Upper lobe of left lung (tissue), 4 donors: ENCODE measurements at regions not wholly inside any gene's neighbourhood (a gene's known extent, or its start where the extent isn't known, plus 50 kb on each side); places are given as distances from the start of the nearest gene placed in this dataset.
A peak's percentile ranks its signal among the peaks of the same experiment; 100 is the strongest.

ENCODE experiments used
- EP300 ChIP-seq, 4 donors: sonication (generic); formaldehyde crosslinking; IDR thresholded peaks; one replicate each; pipeline ENCODE4 v1.5.1; 2017; ENCODE audit warnings: antibody characterized with exemption in 4 of 4, control low read depth in 2 of 4
- POLR2A ChIP-seq, 4 donors: fragments of 450-650 bp; IDR thresholded peaks; one replicate each; pipeline ENCODE4 v1.5.1; 2016 to 2017; ENCODE audit warnings: antibody characterized with exemption in 4 of 4, mild to moderate bottlenecking in 2 of 4
- POLR2AphosphoS5 ChIP-seq, 2 donors: sonication (generic); formaldehyde crosslinking; IDR thresholded peaks; one replicate each; pipeline ENCODE4 v1.5.1; 2017; ENCODE audit warnings: antibody characterized with exemption in 2 of 2
- TF ChIP-seq, protein P1 (sequence below), 6 experiments: fragments of 450-650 bp in 4 of 6; fragments of 200-600 bp in 2 of 6; sonication (generic) in 2 of 6; IDR thresholded peaks; one replicate each; pipeline ENCODE4 v1.5.1; 2016 to 2019; ENCODE audit warnings: antibody characterized with exemption in 6 of 6

DNA sequence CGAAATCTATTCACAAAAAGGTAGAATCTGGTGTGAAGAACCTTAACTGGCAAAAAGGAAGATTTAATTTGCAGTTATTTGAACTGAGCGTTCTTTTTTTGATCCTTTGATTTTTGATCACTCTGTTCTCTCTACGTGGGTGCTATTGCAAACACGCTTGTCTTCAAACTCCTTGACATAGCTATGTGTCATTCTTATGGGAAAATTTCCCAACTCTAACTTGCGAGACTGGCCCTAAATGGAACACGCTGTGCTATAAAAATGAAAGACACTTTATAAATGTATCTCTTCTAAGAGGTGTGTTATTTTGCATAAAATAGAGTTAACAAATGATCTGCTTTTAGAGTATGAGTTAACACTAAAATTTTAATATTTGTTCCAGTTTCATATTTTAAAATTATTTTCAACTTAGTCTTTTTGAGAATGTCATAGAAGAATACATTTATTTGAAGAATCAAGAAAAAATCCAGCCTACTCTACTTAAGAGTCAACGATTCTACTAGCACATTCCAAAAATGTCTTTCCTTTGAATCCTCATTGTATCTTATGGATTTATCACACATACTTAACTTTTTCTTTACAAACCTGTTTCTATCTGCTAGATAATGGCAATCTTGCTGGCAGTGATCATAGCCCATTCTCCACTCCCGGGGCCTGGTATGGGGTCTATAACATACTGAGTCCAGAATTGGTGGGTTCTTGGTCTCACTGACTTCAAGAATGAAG lies 610.0 kb upstream of the TBL1XR1 start:
- TF ChIP-seq, protein P1, sequence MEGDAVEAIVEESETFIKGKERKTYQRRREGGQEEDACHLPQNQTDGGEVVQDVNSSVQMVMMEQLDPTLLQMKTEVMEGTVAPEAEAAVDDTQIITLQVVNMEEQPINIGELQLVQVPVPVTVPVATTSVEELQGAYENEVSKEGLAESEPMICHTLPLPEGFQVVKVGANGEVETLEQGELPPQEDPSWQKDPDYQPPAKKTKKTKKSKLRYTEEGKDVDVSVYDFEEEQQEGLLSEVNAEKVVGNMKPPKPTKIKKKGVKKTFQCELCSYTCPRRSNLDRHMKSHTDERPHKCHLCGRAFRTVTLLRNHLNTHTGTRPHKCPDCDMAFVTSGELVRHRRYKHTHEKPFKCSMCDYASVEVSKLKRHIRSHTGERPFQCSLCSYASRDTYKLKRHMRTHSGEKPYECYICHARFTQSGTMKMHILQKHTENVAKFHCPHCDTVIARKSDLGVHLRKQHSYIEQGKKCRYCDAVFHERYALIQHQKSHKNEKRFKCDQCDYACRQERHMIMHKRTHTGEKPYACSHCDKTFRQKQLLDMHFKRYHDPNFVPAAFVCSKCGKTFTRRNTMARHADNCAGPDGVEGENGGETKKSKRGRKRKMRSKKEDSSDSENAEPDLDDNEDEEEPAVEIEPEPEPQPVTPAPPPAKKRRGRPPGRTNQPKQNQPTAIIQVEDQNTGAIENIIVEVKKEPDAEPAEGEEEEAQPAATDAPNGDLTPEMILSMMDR (IDR thresholded peaks at IDR 0.05): no peak
- TF ChIP-seq EP300 (IDR thresholded peaks at IDR 0.05): peak in 2 of 4 donors; percentile 45 to 84
- TF ChIP-seq POLR2A (IDR thresholded peaks at IDR 0.05): no peak
- peak in 1 of 2 donors; percentile 30 for TF ChIP-seq POLR2AphosphoS5 (IDR thresholded peaks at IDR 0.05)
